HG03342 (cell line): ENCODE measurements at regions not wholly inside any gene's neighbourhood (a gene's known extent, or its start where the extent isn't known, plus 50 kb on each side); places are given as distances from the start of the nearest gene placed in this dataset.

Source experiments
- ATAC-seq: cut with Tn5 transposase; IDR thresholded peaks from one replicate; pipeline ENCODE4 v1.9.1; 2021; ENCODE audit warnings: mild to moderate bottlenecking, moderate library complexity; ENCODE audit not compliant: unreplicated experiment

DNA sequence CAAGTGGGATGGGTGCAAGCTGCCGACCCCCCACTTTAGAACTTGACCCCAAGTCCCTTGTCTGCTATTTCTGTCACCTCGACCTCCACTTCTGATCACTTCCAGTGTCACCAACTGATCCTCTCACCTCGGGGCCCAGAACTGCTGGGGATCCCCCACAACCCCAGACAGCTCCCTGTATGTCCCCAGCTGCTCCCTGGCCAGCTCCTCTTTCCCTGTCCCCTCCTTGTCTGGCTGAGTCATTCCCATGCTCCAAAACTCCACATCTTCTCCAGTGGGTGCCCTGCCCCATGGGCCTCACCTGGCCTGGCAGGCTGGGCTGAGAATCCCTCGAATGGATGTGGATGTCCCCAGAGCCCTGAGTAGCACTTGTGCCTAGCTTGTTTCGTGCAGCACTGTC is 154.3 kb upstream of the PCBD1 start:
- no peak for ATAC-seq

DNA sequence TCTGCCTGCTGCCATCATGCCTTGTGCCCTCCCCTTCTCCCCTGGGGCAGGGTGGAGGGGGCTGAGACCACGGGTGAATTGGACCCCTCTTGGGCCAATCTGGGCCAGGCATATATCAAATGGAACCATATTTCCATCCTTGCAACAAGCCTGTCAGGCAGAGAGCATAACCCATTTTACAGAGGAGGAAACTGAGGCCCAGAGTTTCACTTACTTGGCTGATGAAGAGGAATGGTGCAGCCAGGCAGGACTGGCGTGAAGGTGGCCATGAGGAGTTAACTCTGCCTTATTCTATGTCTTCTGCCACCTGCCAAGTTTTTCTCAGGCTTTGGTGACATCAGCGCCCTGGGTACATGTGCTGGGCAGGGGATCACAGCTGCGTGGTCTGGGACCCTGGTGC is 155.5 kb upstream of the PCBD1 start:
- no peak for ATAC-seq

DNA sequence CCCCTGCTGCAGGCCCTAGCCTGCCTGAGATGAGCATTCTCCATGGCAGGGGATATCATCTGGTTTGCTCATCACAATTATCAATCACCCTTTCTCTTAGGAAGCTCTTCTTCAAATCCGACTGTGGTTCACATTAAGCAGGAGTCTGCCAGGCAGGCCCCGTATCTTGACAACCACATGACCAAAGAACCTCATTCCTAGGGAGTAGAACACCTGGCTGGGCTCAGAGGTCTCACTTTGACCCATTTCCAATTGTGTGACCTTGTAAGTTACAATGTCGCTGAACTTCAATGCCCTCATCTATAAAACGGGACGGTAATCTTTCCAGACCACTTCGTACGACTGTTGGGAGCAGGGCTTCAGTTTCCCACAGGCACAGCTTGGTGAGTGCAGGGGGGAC is 156.4 kb upstream of the PCBD1 start:
- no peak for ATAC-seq

DNA sequence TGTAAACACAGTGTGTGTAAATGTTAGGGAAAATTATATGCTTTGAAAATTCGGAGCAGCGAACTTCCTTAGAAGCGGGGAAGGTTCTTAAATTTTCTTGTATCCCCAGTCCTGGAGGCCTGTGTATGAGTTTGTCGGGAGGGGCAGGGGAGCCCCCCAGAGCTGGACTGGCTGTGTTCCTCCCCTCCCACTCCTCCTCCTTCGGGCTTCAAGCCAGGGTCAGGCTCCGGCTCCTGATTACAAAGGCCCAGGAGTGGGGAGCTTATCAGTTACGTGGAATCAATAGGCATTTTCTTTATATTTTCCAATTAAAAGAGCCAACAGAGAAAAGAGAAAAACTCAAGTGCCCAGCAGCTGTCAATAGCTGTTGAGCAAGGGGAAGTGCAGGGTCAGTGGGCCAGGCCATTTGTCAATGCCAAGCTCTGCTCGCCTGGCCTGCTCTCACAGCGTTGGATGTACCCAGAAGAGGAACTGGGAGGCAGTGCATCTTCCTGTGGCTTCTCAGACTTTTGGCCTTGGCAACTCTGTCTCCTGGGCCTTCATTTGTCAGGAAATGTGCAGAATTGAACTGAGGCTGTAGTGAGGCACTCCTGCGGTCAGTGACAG is 156.9 kb upstream of the PCBD1 start:
- ATAC-seq = no peak

DNA sequence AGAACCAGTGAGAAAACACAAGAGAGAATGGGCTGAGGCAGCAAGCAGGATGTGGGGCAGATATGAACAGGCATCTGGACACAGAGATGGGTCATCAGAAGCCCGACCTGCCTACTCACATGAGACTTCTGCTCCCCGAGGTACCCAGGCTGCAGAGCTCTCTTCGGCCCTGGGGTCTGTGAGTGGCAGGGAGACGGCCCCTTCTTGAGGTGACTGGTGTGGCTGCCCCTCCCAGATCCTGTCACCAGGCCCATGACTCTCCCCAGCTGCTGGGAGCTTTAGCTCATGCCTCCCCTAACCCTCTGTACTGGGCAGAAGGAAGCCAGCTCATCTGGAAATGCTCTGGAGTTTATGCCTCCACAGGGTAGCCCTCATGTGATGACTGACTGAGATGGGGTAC is 157.6 kb upstream of the PCBD1 start:
- ATAC-seq = no peak

DNA sequence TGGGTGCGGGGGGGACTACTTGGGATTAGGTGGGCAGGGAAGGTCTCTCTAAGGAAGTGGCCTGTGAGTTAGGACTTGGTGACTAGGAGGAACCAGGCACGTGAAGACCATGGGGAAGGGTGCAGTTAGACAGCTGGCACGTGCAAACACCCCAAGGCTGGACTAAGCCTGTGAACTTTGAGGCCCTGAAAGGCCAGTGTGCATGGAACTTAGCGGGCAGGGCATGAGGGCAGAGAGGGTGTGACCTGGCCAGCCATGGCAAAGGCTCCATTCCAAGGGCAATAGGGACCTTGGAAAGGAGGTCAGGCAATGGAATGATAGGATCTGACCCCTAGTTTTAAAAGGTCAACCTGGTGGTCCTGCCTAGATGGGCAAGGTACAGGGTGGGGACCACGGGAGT is 158.4 kb upstream of the PCBD1 start:
- no peak for ATAC-seq

DNA sequence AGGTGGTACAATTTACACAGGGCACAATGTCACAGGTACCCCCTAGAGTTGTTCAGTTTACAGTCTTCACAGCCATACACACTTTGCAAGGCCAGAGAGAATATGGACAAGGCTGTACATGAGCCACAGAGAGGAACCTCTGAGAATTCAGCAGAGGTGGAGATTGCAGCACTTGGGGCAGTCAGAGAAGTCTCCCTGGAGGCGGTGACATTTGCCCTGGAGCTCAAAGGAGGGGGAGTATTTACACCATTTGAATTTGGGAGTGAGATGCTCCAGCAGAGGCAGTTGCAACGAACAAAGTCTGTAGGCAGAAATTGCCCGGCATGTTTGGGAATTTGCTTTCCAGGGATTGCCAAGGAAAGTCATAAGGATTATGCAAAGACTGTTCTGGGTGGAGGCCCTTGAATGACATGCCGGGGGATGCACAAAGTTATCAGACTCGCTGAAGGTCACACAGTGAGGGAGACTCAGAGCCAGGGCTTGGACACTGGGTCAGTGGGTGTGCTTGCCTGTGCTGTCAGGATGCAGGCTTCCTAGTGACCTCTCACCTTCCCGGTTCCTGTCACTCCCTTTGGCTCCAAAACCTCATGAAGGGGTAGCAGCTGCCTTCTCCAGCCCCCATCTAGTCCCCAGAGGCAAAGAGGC is 160.7 kb upstream of the PCBD1 start:
- ATAC-seq = no peak

DNA sequence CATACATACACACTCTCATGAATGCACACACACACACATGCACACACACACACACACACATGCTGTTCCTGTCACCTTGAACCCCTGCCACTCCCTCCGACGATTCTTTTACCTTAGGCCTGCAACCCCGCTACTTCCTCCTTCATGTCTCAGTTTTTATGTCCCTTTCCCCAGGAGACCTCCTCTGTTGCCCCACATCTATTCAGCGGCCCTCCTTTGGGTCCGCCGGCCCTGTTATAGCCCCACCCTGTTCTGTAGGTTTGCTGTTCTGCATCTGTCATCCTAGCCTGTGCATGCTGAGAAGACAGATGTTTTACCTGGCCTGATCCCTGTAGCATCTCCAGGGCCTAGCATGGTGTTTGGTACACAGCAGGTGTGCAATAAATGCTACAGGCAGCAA is 161.6 kb upstream of the PCBD1 start:
- no peak for ATAC-seq

DNA sequence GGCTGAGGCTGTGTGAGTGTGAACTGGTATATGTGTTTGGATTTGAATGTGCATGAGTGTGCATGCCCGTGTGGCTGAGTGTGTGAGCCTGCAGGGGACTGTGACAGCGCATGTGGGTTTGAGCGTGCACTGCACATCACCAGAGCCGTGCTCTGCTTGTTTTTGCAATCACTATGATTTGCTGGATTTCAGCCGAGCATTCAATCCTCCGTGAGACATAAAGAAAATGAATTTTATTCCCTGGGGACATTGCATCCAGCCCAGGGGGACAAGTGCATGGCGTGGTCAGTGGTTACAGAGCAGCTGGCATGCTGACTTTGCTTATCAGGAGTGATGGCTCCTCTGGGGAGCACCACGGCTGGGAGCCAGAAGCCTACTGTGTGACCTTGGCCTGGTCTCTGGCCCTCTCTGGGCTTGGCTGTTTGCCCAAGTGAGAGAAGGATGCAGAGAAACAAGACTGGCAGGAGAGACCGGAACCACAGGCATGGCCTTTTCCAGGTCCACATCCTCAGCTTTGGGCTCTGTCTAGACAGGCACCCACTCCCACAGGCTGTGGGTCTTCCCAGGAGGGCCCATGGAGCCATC is 160.2 kb upstream of the UNC5B start:
- no peak for ATAC-seq

DNA sequence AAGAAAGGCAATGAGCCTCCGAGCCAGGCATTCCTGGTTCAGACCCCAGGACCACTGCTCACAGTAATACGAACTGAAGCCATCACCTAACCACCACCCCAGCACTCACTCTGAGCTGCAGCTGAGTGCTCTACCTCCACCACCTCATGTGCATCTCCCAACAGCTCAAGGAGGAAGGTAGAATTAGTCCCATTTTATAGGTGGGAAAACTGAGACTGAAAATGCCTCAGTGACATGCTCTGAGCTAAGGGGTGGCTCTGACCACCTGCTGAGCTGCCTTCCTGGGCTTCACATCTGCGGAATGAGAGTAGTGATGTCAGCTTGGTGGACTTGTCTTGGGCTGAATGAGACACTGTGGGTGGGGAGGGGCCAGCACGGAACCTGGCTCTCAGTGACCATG is 159.7 kb upstream of the UNC5B start:
- ATAC-seq = no peak

DNA sequence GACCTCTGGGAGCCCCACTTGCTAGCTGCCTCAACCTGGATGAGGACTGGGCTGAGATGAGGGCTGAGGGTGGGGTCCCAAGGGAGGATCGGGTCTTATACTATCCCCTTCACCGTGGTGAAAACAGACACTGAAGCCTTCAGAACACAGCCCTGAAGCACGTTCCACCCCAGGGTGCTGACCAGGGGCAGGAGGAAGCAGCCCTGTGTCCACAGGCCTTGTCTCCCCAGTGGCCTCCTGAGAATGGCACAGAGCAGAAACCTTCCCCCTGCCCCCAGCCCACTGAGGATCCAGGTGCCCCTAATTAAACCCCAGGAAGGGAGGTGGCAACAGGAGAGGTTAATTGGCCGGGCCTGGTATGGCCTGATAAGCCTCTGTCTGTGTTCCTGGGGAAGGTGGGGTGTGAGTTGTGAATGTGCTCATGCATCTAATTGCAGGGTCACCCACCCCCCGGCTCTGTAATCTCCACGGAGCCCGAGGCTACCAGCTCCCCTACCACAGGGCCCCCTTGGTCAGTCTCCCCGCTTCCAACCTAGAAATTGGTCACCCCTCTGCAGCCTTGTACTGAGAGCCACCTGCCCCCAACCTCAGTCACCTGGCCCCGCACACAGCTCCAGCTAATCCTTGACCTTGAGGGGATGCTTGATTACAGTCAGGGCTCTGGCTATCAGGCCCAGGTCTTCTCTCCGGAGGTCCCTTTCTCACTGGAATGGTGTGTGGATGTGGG is 159.0 kb upstream of the UNC5B start:
- ATAC-seq = no peak

DNA sequence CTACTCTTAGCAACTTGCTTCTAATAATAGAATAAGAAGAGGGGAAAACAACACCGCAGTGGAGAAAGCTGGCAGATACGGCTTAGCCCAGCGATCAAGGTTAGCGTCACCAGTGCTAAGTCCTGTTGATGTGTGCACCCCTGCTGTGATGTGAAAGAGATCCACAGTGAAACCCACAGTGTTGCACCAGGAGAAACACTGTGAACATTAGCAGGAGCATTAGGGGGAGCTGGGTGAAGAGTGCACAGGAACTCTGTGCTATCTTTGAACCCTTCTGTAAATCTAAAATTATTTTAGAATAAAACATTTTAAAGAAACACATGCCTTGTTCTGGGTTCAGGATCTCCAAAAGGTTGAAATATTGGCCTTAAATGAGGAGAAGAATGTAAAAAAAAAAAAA is 154.1 kb upstream of the UNC5B start:
- ATAC-seq = no peak

DNA sequence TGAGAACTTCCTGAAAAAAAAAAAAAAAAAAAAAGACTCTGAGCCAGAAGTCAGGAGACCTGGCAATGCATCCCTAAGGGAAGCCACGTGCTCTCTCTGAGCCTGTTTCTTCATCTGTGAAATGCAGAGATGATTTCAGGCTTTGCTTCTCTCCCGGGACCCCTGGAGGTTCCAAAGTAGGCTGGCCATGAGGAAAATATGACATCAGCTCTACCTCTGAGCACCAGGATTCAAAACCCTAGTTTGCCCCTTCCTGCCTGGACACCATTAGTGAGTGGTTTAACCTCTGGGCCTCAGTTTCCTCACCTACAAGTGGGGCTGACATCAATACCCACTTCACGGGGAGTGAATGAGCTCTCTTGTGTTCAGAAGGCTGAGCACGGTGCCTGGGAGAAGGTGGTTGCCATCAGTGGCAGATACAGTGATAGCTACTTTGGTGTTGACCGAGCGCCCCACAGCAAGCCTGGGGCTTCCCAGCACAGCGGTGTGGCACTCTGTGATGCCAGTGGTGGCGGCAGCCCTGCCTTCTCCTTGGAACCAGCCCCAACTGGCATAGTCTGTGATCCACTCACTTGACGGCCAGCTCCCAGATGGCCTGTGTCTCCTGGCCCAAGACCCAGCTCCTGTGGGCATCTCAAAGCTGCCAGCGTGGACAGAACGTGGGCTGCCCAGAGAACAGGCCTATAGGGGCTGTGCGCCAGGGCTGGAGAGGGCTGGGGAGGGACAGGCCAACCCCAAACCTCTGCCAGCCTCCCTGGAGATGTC is 153.1 kb upstream of the UNC5B start:
- ATAC-seq = no peak

DNA sequence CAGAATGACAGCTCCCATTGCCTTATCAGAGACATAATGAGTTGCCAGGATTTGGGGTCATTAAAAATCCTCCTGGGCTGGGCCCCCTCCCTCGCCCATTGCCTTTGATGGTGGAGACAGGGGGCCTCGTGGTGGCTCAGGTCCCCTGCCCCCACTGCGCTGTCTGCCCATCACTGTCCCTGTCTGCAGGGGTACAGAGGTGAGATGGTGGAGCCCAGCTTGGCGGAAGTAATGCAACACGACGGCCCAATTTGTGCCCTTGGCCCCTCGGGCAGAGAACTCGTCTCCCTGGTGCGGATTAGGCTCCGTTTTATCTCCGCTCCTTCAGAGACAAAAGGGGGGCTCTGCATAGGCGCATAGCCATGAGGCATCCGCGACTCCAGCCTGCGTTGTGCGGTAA is 152.4 kb upstream of the UNC5B start:
- no peak for ATAC-seq

DNA sequence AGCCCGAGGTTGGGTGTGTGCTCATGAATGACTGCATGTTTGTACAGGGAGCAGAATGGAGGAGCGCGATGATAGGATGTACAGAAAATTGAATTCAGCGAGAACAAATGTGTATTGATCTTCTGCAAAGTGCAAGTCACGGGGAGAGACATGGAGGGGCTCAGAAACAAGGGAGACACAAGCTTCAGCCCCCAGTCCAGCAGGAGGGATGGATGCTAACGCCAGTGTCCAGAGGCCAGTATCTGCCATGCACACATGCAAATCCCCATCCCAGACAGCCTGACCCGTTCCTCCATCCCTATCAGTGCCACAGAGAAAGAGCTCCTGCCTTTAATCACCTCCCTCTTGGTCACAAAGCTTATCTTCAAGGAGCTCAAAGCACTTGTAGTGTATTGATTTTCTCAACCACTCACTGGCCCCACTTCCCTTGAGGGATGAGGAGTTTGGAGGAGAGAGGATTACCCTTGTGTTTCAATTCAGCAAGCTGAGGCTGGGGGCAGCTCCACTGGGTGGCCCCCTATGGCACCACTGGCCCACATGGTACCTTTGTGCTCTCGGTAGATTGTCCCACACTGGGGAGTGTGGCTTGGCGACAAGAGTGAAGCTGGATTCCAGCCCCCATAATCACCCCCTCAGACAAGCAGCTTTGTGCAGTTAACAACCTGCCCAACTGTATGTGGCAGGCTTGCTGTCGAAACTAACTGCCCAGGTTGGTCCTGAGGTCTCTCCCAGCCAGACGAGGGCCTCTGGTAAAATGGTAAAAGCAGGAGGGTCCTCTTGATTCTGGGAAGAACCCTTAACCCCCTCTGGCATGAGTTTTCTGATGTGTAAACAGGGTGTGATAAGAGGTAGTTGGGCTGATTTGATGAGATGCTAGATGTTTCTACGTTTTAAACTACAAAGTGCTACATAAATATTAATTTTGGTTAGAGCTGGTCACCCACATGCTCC is 151.6 kb upstream of the UNC5B start:
- no peak for ATAC-seq

DNA sequence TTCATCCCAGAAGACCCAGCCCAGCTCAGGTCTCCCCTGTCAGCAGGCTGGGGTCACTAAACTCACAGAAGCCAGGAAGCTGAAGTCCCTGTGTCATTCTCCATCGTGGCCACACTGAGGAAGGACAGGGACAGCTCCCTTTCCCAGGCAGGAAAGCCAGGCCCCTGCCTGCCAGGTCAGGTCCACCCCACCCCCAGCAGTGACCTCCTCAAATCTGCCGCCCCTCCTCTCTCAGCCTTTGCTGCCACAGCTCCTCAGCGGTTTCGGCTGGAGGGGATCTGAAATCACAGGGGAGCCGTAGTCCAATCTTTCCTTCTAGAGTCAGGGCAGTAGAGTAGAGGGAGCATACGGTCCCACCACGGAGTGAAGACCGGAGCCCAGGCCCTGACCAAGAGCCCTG is 150.9 kb upstream of the UNC5B start:
- ATAC-seq = no peak

DNA sequence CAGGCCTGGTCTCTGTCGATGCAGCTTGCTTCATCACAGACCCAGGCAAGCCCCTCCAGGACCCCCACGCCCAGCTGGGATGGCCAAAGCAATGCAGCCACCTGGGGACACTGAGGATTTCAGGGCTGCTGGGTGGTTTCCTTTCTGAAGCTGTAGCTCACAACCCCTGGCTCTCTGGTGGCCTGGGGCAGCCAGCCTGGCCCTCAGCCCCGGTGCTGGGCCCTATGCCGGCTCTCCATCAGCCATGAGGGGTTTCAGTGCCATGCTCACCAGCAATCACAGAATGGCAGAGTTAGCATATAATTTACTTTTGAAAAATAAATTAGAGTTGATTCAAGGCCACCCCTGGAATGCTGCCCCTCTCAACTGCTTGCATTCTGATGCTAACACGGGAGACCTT is 150.2 kb upstream of the UNC5B start:
- no peak for ATAC-seq

DNA sequence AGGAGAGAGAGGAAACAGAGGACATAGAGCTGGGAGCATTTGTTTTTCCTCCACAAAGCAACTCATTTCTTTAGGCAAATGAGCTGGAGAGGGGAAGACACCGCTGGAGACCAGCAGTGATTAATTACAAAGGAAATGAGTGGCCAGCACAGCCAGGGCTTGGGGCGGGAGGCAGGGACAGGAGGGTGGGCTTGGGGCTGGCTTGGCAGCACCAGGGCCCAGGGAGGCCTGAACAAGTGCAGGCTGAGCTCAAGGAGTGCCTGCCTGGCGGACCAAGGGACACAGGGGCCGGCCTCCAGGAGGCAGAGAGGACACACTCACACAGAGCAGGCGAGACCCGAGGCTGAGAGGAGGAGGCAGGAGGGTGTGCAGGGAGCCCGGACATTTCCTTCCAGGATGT is 149.0 kb upstream of the UNC5B start:
- ATAC-seq = no peak

DNA sequence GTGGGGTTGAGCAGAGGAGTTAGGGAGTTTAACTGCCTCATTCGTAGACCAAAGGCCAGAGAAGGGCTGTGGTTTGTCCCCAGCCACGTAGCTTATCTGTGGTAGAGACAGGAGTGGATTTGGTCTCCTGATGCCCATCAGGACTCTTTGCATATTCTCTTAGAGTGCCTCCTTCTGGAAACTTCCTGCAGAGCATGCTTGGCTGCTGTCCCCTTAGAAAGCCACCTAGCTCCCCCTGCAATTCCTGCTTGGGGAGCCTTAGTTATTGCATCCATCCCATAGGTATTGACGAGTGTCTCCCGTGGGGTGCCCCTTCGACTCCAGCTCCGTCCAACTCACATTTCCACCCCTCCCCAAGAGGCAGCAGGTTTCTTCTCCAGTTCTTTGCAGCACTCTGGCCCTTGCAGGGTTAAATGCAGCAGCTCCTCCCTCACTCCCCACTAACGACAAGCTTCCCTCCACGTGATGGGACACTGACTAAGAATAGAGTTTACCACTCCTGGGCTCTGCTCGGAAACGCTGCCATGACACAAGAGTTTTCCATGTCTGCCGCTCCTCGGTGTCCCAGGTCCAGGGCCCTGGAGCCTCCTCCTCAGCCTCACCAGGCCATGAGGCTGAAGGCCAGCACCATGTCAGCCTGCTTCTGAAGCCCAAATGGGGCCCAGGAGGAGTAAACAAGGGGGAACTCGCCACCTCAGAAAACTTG is 147.8 kb upstream of the UNC5B start:
- no peak for ATAC-seq

DNA sequence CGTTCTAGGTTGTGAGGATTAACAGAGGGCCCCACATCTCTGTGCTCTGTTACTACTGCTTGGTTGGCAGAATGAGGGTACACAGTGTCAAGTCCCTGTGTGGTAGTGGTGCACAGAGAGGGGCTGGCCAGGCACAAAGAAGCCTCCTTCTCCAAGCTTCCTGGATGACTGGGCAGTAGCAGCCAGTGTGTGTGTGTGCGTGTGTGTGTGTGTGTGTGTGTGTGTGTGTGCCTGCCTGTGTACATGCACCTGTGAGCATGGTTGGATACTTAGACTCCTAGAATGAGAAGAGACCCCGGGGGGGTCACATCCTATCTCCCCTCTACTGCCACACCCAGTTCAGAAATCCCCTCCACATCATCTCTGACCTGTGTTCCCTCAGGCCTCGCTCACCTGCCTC is 146.7 kb upstream of the UNC5B start:
- no peak for ATAC-seq
